ES-I3 (cell line): ENCODE measurements at regions not wholly inside any gene's neighbourhood (a gene's known extent, or its start where the extent isn't known, plus 50 kb on each side); places are given as distances from the start of the nearest gene placed in this dataset.

Experiments used
- H3K36me3 ChIP-seq: 2 replicates; pipeline ENCODE4 v1.6.1; 2013; ENCODE audit warnings: mild to moderate bottlenecking, low read length, control low read depth, moderate library complexity; ENCODE audit not compliant: insufficient read depth
- H3K4me1 ChIP-seq: 2 replicates; pipeline ENCODE4 v1.6.1; 2013; ENCODE audit warnings: mild to moderate bottlenecking, control low read depth, low read length; ENCODE audit not compliant: insufficient read depth
- H3K9ac ChIP-seq: 2 replicates; pipeline ENCODE4 v1.6.1; 2013; ENCODE audit warnings: low read depth, mild to moderate bottlenecking, low read length, moderate library complexity
- H3K9me3 ChIP-seq: 2 replicates; pipeline ENCODE4 v1.6.1; 2013; ENCODE audit warnings: mild to moderate bottlenecking, low read length, moderate library complexity; ENCODE audit not compliant: control insufficient read depth, insufficient read depth

- Histone ChIP-seq H3K9me3 (no peaks in the 10 kb centered on the region), H3K36me3 (no peaks in the 10 kb centered on the region), H3K9ac (no peak overlapping the region)
Measured at GRCh38 chr12:13455778-13456144, 259.2 kb downstream of the EMP1 start.

GRCh38 chr12:13454991-13455777 lies 258.7 kb downstream of the EMP1 start:
- no peak overlapping the region for H3K9ac ChIP-seq
- no peaks in the 10 kb centered on the region for H3K4me1 ChIP-seq
- no peaks in the 10 kb centered on the region for H3K36me3 ChIP-seq
- H3K9me3 ChIP-seq: no peaks in the 10 kb centered on the region

More at GRCh38 chr12:13455778-13456144, 259.2 kb downstream of the EMP1 start:
- no peaks in the 10 kb centered on the region for H3K4me1 ChIP-seq

GRCh38 chr12:13452955-13453570 lies 256.5 kb downstream of the EMP1 start:
- no peaks in the 10 kb centered on the region for H3K9me3 ChIP-seq
- no peaks in the 10 kb centered on the region for H3K36me3 ChIP-seq
- H3K4me1 ChIP-seq: no peaks in the 10 kb centered on the region
- no peak overlapping the region for H3K9ac ChIP-seq

GRCh38 chr12:13451776-13452175 lies 255.2 kb downstream of the EMP1 start:
- H3K4me1 ChIP-seq: no peaks in the 10 kb centered on the region

GRCh38 chr12:13450231-13451080 lies 253.9 kb downstream of the EMP1 start:
- Histone ChIP-seq H3K4me1 (no peaks in the 10 kb centered on the region), H3K36me3 (no peaks in the 10 kb centered on the region), H3K9ac (no peak overlapping the region), H3K9me3 (no peaks in the 10 kb centered on the region)

More at GRCh38 chr12:13451776-13452175, 255.2 kb downstream of the EMP1 start:
- Histone ChIP-seq H3K9ac (no peak overlapping the region), H3K36me3 (no peaks in the 10 kb centered on the region), H3K9me3 (no peaks in the 10 kb centered on the region)

GRCh38 chr12:13444076-13444475 lies 247.6 kb downstream of the EMP1 start:
- Histone ChIP-seq H3K9ac (no peak overlapping the region), H3K4me1 (no peaks in the 10 kb centered on the region), H3K36me3 (no peaks in the 10 kb centered on the region), H3K9me3 (no peaks in the 10 kb centered on the region)

- H3K4me1 ChIP-seq: no peaks in the 10 kb centered on the region
- H3K9me3 ChIP-seq: no peaks in the 10 kb centered on the region
- no peaks in the 10 kb centered on the region for H3K36me3 ChIP-seq
- no peak overlapping the region for H3K9ac ChIP-seq
Measured at GRCh38 chr12:13443498-13443897, 247.0 kb downstream of the EMP1 start.

- Histone ChIP-seq H3K36me3 (no peaks in the 10 kb centered on the region), H3K9ac (no peak overlapping the region), H3K9me3 (no peaks in the 10 kb centered on the region), H3K4me1 (no peaks in the 10 kb centered on the region)
Measured at GRCh38 chr12:13443028-13443427, 246.5 kb downstream of the EMP1 start.

- no peaks in the 10 kb centered on the region for H3K4me1 ChIP-seq
- H3K9me3 ChIP-seq: no peaks in the 10 kb centered on the region
- H3K9ac ChIP-seq: no peak overlapping the region
- H3K36me3 ChIP-seq: no peaks in the 10 kb centered on the region
Measured at GRCh38 chr12:13442457-13442856, 245.9 kb downstream of the EMP1 start.

GRCh38 chr12:13440844-13441243 lies 244.3 kb downstream of the EMP1 start:
- peaks cover 6% of the 10 kb centered on the region for H3K4me1 ChIP-seq
- H3K9ac ChIP-seq: no peak overlapping the region
- no peaks in the 10 kb centered on the region for H3K36me3 ChIP-seq
- H3K9me3 ChIP-seq: no peaks in the 10 kb centered on the region

- H3K36me3 ChIP-seq: no peaks in the 10 kb centered on the region
- peaks cover 16% of the 10 kb centered on the region for H3K4me1 ChIP-seq
- no peaks in the 10 kb centered on the region for H3K9me3 ChIP-seq
- H3K9ac ChIP-seq: no peak overlapping the region
Measured at GRCh38 chr12:13437541-13437940, 241.0 kb downstream of the EMP1 start.

- Histone ChIP-seq H3K9me3 (no peaks in the 10 kb centered on the region), H3K9ac (no peak overlapping the region), H3K36me3 (no peaks in the 10 kb centered on the region), H3K4me1 (peaks cover 16% of the 10 kb centered on the region)
Measured at GRCh38 chr12:13436696-13437391, 240.3 kb downstream of the EMP1 start.

GRCh38 chr12:13436182-13436581 lies 239.7 kb downstream of the EMP1 start:
- no peaks in the 10 kb centered on the region for H3K36me3 ChIP-seq
- H3K9me3 ChIP-seq: no peaks in the 10 kb centered on the region
- H3K4me1 ChIP-seq: peaks cover 16% of the 10 kb centered on the region
- H3K9ac ChIP-seq: no peak overlapping the region

- no peaks in the 10 kb centered on the region for H3K9me3 ChIP-seq
- H3K4me1 ChIP-seq: peaks cover 16% of the 10 kb centered on the region
- no peak overlapping the region for H3K9ac ChIP-seq
- no peaks in the 10 kb centered on the region for H3K36me3 ChIP-seq
Measured at GRCh38 chr12:13435235-13435933, 238.9 kb downstream of the EMP1 start.
